Anterior cingulate cortex (tissue), 58 donors: ENCODE measurements at regions not wholly inside any gene's neighbourhood (a gene's known extent, or its start where the extent isn't known, plus 50 kb on each side); places are given as distances from the start of the nearest gene placed in this dataset.

Source experiments
- DNase-seq, 58 donors: peaks; one replicate each; lab custom pipeline; 2025; lab: John Stamatoyannopoulos, UW

- no peak for DNase-seq
These were observed 637.6 kb downstream of the RNF144B start for GRCh38 chr6:19024737-19025136.

GRCh38 chr6:19028201-19028600 lies 641.1 kb downstream of the RNF144B start:
- DNase-seq, result peak in 1 of 58 donors; percentile 13

- DNase-seq, result peak in 16 of 58 donors; percentile 2 to 54 (median 12)
These were observed 645.6 kb downstream of the RNF144B start for GRCh38 chr6:19032591-19033295.

GRCh38 chr6:19033683-19034082 lies 646.5 kb downstream of the RNF144B start:
- DNase-seq, result no peak

DNA sequence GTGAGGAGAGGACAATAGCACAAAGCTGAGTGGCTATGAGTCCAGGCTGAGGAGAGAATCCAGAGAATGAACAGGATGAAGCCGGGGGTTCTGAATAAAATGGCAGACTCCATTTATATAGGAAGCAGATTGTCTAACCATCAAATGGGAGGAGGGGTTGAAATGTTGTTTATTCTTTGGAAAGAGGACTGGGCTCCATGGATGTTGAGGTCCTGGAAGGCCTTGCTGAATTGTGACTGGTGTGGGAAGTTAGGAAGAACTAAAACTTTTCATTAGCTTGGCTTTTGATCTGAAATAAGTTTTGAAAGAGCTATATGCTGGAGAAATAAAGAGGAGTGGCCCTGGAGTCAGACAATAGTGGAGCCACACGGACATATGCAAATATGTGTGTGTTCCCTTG lies 647.8 kb downstream of the RNF144B start:
- DNase-seq, result no peak

- peak in 32 of 58 donors; percentile 8 to 87 (median 46) for DNase-seq
These were observed 648.5 kb downstream of the RNF144B start for GRCh38 chr6:19035461-19036195.

DNA sequence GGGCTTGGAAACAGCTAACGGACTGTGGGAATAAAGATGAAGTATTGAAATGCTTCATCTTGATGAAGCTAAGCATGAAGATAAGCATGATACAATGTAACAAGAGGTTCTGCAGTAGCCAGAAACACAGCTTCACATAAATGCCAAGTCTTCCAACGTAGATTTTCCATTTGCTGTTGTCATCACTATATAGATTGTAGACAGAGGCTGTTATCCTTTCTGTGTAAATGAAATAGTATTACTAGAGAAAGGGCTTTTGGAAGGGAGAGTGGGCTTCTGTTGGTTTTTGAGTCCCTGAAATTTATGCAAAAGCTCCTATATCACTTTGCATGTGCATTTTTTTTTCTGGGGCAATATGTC lies 649.0 kb downstream of the RNF144B start:
- DNase-seq, result no peak

DNA sequence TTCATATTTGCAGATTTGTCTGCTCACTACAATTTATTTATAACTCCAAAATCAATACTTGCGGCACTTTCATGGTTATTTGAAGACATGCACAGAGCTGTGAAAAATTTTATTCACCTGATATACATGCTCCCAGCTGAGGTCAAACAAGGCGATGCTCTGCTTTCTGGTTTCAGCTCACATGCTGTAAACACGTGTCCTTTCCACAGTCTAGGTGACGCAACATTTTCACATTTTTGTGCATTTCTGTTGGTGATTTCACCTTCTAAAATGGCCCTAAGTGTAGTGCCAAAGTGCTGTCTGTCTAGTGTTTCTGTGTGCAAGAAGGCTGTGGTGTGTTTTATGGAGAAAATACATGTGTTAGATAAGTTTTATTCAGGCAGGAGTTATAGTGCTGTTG lies 650.5 kb downstream of the RNF144B start:
- DNase-seq, result no peak

- DNase-seq, result no peak
These were observed 652.1 kb downstream of the RNF144B start for GRCh38 chr6:19039287-19039686.

DNA sequence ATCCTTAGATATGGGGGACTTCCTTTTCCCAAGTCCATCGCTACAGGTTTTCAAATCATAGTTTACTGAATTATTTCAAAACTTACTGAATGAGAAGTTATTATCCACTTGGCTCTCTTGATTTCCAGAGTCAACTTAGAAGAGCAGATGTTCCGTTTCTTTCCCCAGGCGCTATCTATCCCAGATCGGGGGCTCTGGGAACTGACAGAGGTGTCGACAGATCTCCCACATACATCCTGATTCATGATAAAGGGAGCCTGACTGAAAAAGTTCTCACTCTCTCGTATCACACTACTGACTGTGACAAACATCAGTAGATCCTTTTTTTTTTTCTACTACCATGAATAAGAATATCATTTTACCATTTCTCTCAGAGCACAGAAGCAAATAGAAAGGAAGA lies 654.8 kb downstream of the RNF144B start:
- DNase-seq, result no peak

DNA sequence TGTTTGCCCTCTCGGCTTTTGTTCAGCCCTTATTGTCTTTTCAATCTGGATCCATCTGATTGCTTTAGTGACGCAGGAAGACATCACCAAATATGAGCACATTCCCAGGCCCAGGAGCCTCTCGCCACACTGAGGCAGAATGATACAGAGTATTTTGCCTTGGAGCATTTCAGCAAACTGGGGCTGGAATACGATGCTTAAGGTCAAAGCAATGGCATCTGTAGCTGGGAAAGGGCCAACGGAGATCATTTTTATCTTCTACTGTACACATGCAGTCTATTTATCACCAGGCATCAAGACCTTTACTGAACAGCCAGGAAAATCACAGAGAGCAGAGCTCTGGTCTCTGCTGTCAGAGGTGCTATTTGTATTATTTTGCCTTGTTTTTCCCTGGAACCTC lies 655.3 kb downstream of the RNF144B start:
- DNase-seq, result no peak

DNA sequence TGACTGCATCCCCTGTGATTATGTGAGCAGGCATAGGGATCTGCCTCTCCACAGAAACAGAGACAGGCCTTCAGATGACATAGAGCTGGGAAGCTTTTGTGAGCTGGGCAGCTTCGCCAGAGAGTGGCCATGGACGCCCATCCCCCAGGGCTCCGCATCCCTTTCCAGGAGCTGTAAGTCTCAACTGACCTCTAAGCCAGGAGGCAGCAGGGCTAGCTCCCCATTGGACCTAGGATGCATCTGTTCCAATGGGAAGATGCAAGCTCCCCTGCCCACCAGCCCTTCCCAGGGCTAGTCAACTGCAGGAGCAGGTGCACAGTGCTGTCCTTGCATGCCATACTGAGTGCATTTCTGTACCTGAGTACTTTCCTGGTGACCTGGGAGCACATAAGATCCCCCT lies 663.6 kb downstream of the RNF144B start:
- no peak for DNase-seq

- no peak for DNase-seq
These were observed 665.1 kb downstream of the RNF144B start for GRCh38 chr6:19052219-19052618.

- DNase-seq, result no peak
These were observed 672.0 kb downstream of the RNF144B start for GRCh38 chr6:19059102-19059501.

- no peak for DNase-seq
These were observed 680.0 kb downstream of the RNF144B start for GRCh38 chr6:19067165-19067564.

- DNase-seq, result no peak
These were observed 683.4 kb downstream of the RNF144B start for GRCh38 chr6:19070520-19070919.

- no peak for DNase-seq
These were observed 696.7 kb downstream of the RNF144B start for GRCh38 chr6:19083801-19084200.

DNA sequence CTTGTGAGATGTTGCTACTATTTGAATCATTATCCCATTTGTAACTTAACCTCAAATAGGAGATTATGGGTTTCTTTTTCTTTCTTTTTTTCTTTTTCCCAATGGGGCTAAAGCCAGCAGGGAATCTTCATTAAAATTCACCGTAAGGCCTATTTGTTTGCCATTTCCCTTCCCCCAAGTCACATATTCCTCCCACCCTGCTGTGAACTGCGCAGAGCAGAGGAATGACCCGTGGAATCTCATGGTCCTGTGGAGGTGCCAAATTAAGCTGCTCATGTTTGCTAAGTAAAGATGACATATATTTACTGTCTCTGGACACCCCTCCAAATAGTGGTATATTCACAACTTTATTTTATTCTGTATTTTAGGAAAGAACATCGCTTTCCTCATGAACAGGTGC lies 699.3 kb downstream of the RNF144B start:
- DNase-seq, result no peak

DNA sequence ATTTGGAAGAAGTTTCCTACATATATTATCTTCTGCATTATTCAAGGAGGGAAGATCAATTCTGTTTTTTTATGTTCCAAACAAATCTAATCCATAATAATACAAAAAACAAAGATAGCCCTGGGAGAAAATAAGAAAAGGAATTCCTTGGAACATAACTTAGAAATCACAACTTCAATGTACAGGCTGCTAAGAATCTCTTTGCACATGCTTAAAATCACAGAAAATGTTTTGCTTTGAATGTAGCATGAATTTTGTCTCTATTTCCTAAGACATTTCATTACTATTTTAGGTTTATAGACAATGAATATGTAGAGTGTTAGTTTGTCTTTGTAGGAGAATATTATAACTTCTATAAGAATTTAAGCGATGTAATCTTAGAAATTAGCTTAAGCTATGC lies 700.1 kb downstream of the RNF144B start:
- no peak for DNase-seq

GRCh38 chr6:19087897-19088296 lies 700.7 kb downstream of the RNF144B start:
- no peak for DNase-seq

GRCh38 chr6:19100752-19101151 lies 713.6 kb downstream of the RNF144B start:
- no peak for DNase-seq

- no peak for DNase-seq
These were observed 715.8 kb downstream of the RNF144B start for GRCh38 chr6:19102936-19103335.
